Neural cell (in vitro differentiated cells): ENCODE measurements at regions not wholly inside any gene's neighbourhood (a gene's known extent, or its start where the extent isn't known, plus 50 kb on each side); places are given as distances from the start of the nearest gene placed in this dataset.

ENCODE experiments used
- H2AFZ ChIP-seq: fragments of 200-600, 300-800 bp; sonication (generic), shearing (Covaris generic); 2 replicates; pipeline ENCODE4 v1.6.0; 2014; ENCODE audit warnings: low read depth, mild to moderate bottlenecking, antibody characterized with exemption, low read length, moderate library complexity
- H3F3A ChIP-seq: fragments of 200-600 bp; shearing (Covaris generic); 2 replicates; pipeline ENCODE4 v1.6.1; 2016; ENCODE audit warnings: mild to moderate bottlenecking, moderate library complexity, mixed read lengths, antibody characterized with exemption, low read length; ENCODE audit not compliant: insufficient read depth, poor library complexity, severe bottlenecking
- H3K27ac ChIP-seq: fragments of 200-600, 300-800 bp; sonication (generic), shearing (Covaris generic); 2 replicates; pipeline ENCODE4 v1.5.1; 2014; ENCODE audit warnings: mild to moderate bottlenecking, low read length, moderate library complexity
- H3K27me3 ChIP-seq: fragments of 300-800, 200-600 bp; sonication (generic), shearing (Covaris generic); 2 replicates; pipeline ENCODE4 v1.6.0; 2014; ENCODE audit warnings: mild to moderate bottlenecking, low read depth, low read length, moderate library complexity; ENCODE audit not compliant: insufficient read depth
- H3K36me3 ChIP-seq: fragments of 300-800, 200-600 bp; sonication (generic), shearing (Covaris generic); 2 replicates; pipeline ENCODE4 v1.5.1; 2014; ENCODE audit warnings: mild to moderate bottlenecking, antibody characterized with exemption, low read length, moderate library complexity; ENCODE audit not compliant: insufficient read depth
- H3K4me2 ChIP-seq: fragments of 300-800, 200-600 bp; sonication (generic), shearing (Covaris generic); 2 replicates; pipeline ENCODE4 v1.6.0; 2014; ENCODE audit warnings: mild to moderate bottlenecking, low read length
- H3K4me3 ChIP-seq: fragments of 300-800, 200-600 bp; sonication (generic), shearing (Covaris generic); 2 replicates; pipeline ENCODE4 v1.5.1; 2014; ENCODE audit warnings: mild to moderate bottlenecking, low read length, moderate library complexity
- H3K79me2 ChIP-seq: fragments of 200-600 bp; shearing (Covaris generic); replicated peaks from 2 replicates; pipeline ENCODE4 v1.6.0; 2014; ENCODE audit warnings: mild to moderate bottlenecking, low read length, moderate library complexity; ENCODE audit not compliant: insufficient read depth
- H3K9ac ChIP-seq: fragments of 300-800, 200-600 bp; sonication (generic), shearing (Covaris generic); 2 replicates; pipeline ENCODE4 v1.6.1; 2016; ENCODE audit warnings: mild to moderate bottlenecking, low read length, mixed read lengths
- H3K9me2 ChIP-seq: fragments of 200-600 bp; shearing (Covaris generic); 2 replicates; pipeline ENCODE4 v1.6.1; 2016; ENCODE audit warnings: mild to moderate bottlenecking, low read length, mixed read lengths; ENCODE audit not compliant: insufficient read depth
- H3K9me3 ChIP-seq: fragments of 200-600, 300-800 bp; sonication (generic), shearing (Covaris generic); 2 replicates; pipeline ENCODE4 v1.6.1; 2016; ENCODE audit warnings: mild to moderate bottlenecking, mixed run types, low read length, moderate library complexity, mixed read lengths
- H4K20me1 ChIP-seq: fragments of 200-600 bp; shearing (Covaris generic); 2 replicates; pipeline ENCODE4 v1.6.1; 2016; ENCODE audit warnings: mild to moderate bottlenecking, mixed run types; ENCODE audit not compliant: insufficient read depth
- EP300 ChIP-seq: fragments of 450-650 bp; conservative IDR thresholded peaks from 2 replicates; pipeline ENCODE4 v1.6.1; 2014; ENCODE audit warnings: antibody characterized with exemption, mild to moderate bottlenecking, moderate library complexity; ENCODE audit not compliant: poor library complexity, severe bottlenecking
- EZH2 ChIP-seq: fragments of 200-600, 300-800 bp; shearing (Covaris generic), sonication (generic); IDR thresholded peaks from 2 replicates; pipeline ENCODE4 v1.6.1; 2014; ENCODE audit warnings: antibody characterized with exemption, low read length, borderline replicate concordance, mild to moderate bottlenecking; ENCODE audit not compliant: insufficient read depth, poor library complexity, severe bottlenecking
- MXI1 ChIP-seq: fragments of 450-650 bp; conservative IDR thresholded peaks from 2 replicates; pipeline ENCODE4 v1.6.1; 2014; ENCODE audit warnings: antibody characterized with exemption, mild to moderate bottlenecking; ENCODE audit not compliant: poor library complexity, severe bottlenecking
- POLR2AphosphoS5 ChIP-seq: IDR thresholded peaks from 2 replicates; pipeline ENCODE4 v1.6.1; 2012
- RAD21 ChIP-seq: fragments of 450-650 bp; conservative IDR thresholded peaks from 2 replicates; pipeline ENCODE4 v1.6.1; 2014; ENCODE audit warnings: antibody characterized with exemption, mild to moderate bottlenecking, moderate library complexity
- SMC3 ChIP-seq: fragments of 450-650 bp; conservative IDR thresholded peaks from 2 replicates; pipeline ENCODE4 v1.6.1; 2014; ENCODE audit warnings: antibody characterized with exemption, mild to moderate bottlenecking, moderate library complexity; ENCODE audit not compliant: poor library complexity
- TAF1 ChIP-seq: IDR thresholded peaks from 2 replicates; pipeline ENCODE4 v1.6.1; 2012; ENCODE audit warnings: low read depth
- TF ChIP-seq, protein P1 (sequence below): fragments of 450-650 bp; IDR thresholded peaks from 2 replicates; pipeline ENCODE4 v1.5.1; 2014; ENCODE audit warnings: antibody characterized with exemption, mild to moderate bottlenecking, moderate library complexity; ENCODE audit not compliant: poor library complexity, severe bottlenecking
- TF ChIP-seq, protein P2 (sequence below): IDR thresholded peaks from 2 replicates; pipeline ENCODE4 v1.6.1; 2012; ENCODE audit warnings: borderline replicate concordance

DNA sequence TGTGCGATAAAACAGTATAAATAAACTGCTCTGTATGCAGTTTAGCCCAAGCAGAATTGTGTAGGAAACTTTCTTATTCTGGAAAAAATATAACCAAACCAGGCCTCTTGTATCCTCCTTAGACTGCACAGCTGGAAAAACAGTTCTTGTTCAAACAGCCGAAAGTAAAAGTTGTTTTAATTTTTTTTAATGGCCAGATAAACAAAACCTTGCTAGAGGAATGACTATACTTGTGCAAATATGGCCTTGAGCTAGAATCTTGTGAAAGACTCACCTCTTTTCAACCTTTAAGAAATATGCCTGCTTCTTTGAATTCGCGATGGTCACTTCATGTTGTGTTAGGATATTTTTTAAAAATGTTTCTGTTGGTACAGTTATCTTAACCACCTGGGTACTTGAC, 114.5 kb upstream of the MAF start:
- H3K27me3 ChIP-seq = no peaks in the 10 kb centered on the region
- no peak overlapping the region for H3K4me2 ChIP-seq
- TF ChIP-seq EZH2 (no peak), TAF1 (no peak), SMC3 (no peak), RAD21 (no peak), EP300 (no peak), POLR2AphosphoS5 (no peak), MXI1 (no peak)
- TF ChIP-seq, protein P1, sequence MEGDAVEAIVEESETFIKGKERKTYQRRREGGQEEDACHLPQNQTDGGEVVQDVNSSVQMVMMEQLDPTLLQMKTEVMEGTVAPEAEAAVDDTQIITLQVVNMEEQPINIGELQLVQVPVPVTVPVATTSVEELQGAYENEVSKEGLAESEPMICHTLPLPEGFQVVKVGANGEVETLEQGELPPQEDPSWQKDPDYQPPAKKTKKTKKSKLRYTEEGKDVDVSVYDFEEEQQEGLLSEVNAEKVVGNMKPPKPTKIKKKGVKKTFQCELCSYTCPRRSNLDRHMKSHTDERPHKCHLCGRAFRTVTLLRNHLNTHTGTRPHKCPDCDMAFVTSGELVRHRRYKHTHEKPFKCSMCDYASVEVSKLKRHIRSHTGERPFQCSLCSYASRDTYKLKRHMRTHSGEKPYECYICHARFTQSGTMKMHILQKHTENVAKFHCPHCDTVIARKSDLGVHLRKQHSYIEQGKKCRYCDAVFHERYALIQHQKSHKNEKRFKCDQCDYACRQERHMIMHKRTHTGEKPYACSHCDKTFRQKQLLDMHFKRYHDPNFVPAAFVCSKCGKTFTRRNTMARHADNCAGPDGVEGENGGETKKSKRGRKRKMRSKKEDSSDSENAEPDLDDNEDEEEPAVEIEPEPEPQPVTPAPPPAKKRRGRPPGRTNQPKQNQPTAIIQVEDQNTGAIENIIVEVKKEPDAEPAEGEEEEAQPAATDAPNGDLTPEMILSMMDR = no peak
- TF ChIP-seq, protein P2, sequence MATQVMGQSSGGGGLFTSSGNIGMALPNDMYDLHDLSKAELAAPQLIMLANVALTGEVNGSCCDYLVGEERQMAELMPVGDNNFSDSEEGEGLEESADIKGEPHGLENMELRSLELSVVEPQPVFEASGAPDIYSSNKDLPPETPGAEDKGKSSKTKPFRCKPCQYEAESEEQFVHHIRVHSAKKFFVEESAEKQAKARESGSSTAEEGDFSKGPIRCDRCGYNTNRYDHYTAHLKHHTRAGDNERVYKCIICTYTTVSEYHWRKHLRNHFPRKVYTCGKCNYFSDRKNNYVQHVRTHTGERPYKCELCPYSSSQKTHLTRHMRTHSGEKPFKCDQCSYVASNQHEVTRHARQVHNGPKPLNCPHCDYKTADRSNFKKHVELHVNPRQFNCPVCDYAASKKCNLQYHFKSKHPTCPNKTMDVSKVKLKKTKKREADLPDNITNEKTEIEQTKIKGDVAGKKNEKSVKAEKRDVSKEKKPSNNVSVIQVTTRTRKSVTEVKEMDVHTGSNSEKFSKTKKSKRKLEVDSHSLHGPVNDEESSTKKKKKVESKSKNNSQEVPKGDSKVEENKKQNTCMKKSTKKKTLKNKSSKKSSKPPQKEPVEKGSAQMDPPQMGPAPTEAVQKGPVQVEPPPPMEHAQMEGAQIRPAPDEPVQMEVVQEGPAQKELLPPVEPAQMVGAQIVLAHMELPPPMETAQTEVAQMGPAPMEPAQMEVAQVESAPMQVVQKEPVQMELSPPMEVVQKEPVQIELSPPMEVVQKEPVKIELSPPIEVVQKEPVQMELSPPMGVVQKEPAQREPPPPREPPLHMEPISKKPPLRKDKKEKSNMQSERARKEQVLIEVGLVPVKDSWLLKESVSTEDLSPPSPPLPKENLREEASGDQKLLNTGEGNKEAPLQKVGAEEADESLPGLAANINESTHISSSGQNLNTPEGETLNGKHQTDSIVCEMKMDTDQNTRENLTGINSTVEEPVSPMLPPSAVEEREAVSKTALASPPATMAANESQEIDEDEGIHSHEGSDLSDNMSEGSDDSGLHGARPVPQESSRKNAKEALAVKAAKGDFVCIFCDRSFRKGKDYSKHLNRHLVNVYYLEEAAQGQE = no peak

DNA sequence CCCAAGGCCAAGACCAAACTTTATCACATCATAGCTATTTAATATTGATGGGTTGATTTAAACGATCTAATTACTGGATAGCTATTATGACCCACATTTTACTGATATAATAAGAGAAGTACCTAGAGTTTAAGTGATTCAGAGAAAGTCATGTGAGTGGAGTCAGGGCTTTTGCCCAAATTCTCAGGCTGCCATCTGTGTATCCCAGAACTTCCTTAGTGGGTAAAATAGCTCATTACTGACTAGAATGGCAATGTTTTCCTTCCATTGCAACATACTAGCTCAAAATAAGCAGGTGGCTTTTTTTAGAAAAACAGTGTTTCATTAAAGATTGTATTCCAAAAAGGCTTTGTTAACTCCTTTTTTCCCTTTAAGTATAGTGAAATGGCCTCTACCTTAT, 113.9 kb upstream of the MAF start:
- no peak overlapping the region for H3K4me2 ChIP-seq
- H3K9ac ChIP-seq = no peak overlapping the region
- no peaks in the 10 kb centered on the region for H3K36me3 ChIP-seq
- no peaks in the 10 kb centered on the region for H3K27me3 ChIP-seq
- no peaks in the 10 kb centered on the region for H4K20me1 ChIP-seq
- H3K9me3 ChIP-seq = no peaks in the 10 kb centered on the region
- H3F3A ChIP-seq = no peaks in the 10 kb centered on the region
- no peaks in the 10 kb centered on the region for H3K9me2 ChIP-seq
- no peak overlapping the region for H3K27ac ChIP-seq
- no peaks in the 10 kb centered on the region for H3K79me2 ChIP-seq
- no peak overlapping the region for H2AFZ ChIP-seq
- TF ChIP-seq TAF1 (no peak), POLR2AphosphoS5 (no peak), RAD21 (no peak)
- H3K4me3 ChIP-seq = no peak overlapping the region

More for the DNA sequence above, 114.5 kb upstream of the MAF start:
- H3K9me3 ChIP-seq = no peaks in the 10 kb centered on the region
- no peaks in the 10 kb centered on the region for H3F3A ChIP-seq
- no peaks in the 10 kb centered on the region for H4K20me1 ChIP-seq
- H3K79me2 ChIP-seq = no peaks in the 10 kb centered on the region
- no peaks in the 10 kb centered on the region for H3K9me2 ChIP-seq
- H3K9ac ChIP-seq = no peak overlapping the region
- H3K27ac ChIP-seq = no peak overlapping the region
- no peak overlapping the region for H2AFZ ChIP-seq
- no peaks in the 10 kb centered on the region for H3K36me3 ChIP-seq
- no peak overlapping the region for H3K4me3 ChIP-seq

DNA sequence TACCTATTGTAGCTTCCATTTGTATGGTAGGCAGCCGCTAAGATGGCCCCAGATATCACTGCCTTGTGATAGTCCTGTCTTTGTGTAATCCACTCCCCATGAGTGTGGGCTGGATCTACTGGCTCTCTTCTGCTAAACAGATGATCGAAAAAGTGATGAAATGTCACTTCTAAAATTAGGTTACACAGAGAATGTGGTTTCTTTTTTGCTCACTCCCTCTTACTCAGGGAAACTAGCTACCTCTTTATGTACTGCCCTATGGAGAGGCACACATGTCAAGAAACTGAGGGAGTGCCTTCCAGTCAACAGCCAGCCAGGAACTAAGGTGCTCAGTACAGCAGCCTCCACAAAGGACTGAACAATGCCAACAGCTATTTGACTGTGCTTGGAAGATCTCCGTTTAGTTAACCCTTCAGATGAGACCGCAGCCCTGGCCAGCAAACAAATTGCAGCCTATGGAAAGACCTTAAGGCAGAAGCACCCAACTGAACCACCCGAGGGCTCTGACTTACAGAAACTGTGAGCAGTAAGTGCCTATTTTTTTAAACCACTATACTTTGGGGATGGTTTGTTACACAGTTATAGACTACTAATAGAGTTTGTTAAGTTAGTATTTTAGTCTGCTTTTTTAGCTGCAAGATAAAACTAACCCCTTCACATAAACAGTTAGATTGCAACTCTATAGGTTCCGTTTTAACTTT, 113.2 kb upstream of the MAF start:
- Histone ChIP-seq H2AFZ (no peak overlapping the region), H3K9me2 (no peaks in the 10 kb centered on the region), H3K9me3 (no peaks in the 10 kb centered on the region), H3K4me3 (no peak overlapping the region), H3K9ac (no peak overlapping the region), H3K79me2 (no peaks in the 10 kb centered on the region), H3K4me2 (no peak overlapping the region), H3K36me3 (no peaks in the 10 kb centered on the region), H3F3A (no peaks in the 10 kb centered on the region), H3K27ac (no peak overlapping the region), H3K27me3 (no peaks in the 10 kb centered on the region), H4K20me1 (no peaks in the 10 kb centered on the region)
- no peak for TF ChIP-seq MXI1
- TF ChIP-seq, protein P2 = no peak
- TF ChIP-seq EP300 = no peak
- no peak for TF ChIP-seq RAD21
- no peak for TF ChIP-seq SMC3
- no peak for TF ChIP-seq TAF1
